8988T (cell line): ENCODE measurements at regions not wholly inside any gene's neighbourhood (a gene's known extent, or its start where the extent isn't known, plus 50 kb on each side); places are given as distances from the start of the nearest gene placed in this dataset.
"Not testable (repeated sequence)": the region's sequence is repeated elsewhere in the genome, so short reads cannot be mapped to it uniquely, and the experiment has no call there.

Experiments used
- DNase-seq: peaks from one replicate; pipeline ENCODE4 v3.0.0; 2011

- DNase-seq, result no peak
Measured at GRCh38 chr21:34219334-34220060, 144.3 kb upstream of the KCNE2 start.

DNA sequence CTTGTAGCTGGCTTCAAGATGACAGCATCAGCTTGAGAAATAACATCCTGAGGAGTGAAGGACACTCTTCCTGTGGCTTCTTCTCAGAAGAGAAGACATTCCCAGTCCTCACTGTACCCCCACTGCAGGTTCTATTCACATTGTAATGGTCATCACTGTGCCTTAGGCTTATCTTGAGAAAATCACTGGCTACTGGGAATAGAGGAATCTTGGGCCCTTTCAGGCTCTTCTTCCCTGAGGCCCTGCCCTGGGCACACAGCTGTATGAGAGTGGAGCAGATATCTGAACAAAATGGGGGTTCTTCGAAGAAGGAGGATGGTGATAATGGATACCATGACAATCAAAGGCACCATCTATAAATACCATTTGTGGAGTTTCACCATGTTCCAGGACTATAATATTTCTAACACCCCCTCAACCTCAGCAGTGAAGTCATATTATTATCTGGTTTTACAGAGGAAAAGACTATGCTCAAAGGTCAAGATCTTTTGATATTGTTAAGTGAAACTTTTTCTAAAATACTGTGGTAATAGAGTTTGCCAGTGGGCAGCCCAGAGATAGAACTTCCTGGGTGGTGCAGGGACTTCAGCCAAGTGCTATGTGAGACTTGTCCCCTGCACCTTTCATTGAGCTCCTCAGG is 143.1 kb upstream of the KCNE2 start:
- no peak for DNase-seq

DNA sequence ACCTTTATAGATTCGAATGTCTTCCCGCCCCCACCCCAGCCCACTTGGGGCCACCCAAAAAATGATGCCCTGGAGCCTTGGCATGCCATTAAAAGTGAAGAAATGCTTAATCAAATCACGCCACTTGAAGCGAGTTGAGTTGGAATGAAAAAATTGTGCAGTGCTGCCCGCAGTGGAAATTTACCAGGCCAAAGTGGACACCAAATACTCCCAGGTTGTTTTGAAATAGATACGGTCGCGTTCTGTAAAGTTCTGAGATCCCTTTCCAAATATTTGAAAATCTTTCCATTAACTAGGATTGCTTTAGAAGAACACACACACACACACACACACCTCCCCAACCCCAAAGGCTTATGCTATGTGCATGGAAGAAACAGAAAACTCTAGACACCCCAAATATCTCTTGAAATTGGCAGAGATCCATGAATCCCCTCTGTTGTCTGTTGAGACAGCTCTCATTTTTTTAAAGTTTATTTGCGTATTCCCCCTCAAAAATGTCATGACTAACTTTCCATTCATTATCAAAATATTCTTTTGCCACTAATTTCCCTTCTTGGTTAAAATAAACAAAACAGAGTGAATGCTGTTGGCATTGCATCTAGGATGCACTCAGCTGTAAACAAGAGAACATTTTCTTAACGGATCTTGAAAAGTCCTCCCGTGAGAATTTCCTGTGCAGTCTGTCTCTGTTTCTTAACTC is 142.3 kb upstream of the KCNE2 start:
- DNase-seq, result no peak

GRCh38 chr21:34222031-34222335 is 141.8 kb upstream of the KCNE2 start:
- no peak for DNase-seq

- no peak for DNase-seq
Measured at GRCh38 chr21:34223376-34223775, 140.4 kb upstream of the KCNE2 start.

DNA sequence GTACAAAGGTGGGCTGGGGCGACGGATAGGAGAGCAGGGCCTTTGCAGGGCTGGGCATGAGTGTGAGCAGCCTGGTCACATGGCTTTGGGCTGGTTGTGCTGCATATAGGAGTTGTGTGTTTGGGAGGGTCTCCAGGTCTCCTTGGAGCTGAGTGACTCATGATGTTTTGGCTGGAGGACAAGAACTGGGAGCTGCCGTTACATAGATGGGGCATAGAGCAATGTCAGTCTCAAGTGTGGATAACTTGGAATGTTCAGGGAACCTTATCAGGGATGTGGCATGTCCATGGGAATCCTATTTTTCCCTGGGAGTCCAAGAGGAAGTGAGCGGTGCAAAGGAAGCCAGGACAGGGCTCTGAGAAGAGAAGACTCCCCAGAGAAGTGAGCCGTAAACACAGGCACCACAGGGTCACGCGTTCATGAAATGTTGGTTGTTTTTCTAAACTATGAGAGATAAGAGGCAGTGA is 136.4 kb upstream of the KCNE2 start:
- no peak for DNase-seq

DNA sequence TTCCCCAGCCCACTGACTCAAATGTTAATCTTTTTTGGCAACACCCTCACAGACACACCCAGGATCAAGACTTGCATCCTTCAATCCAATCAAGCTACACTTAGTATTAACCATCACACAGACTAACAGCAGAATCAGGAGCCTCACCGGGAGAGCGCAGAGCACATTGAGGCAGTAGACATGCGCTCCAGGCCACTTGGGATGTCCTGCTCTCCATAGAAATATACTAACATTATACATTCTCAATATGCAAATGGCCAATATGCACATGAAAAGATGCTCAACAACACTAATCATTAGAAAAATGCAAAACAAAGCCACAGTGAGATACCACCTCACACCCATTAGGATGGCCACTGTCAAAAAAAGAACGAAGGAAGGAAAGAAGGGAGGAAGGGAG is 135.0 kb upstream of the KCNE2 start:
- DNase-seq, result no peak

- DNase-seq, result no peak
Measured at GRCh38 chr21:34229353-34229752, 134.5 kb upstream of the KCNE2 start.

- DNase-seq, result not testable (repeated sequence)
Measured at GRCh38 chr21:34233741-34234140, 130.1 kb upstream of the KCNE2 start.

DNA sequence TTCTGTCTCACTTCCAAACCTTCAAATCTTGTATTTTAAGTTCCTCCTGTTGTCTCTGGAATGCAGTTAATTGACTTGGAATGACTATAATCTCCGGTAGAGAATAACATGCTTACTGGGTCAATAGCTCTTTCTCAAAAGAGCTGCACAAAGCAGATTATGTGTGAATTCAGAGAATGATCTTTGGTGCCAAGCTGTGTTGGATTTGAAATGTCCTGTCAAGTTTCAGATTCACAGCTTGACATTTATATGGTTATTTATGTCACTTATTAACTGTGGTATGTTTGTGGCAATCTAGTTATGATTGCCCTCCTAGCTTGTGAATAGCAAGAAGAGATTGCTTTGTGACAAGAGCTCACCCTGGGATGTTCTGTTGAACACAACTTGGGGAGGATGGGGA is 128.3 kb upstream of the KCNE2 start:
- DNase-seq, result no peak

- no peak for DNase-seq
Measured at GRCh38 chr21:34242973-34243372, 120.8 kb upstream of the KCNE2 start.

- DNase-seq, result peak; percentile 20
Measured at GRCh38 chr21:34243562-34243961, 120.2 kb upstream of the KCNE2 start.

DNA sequence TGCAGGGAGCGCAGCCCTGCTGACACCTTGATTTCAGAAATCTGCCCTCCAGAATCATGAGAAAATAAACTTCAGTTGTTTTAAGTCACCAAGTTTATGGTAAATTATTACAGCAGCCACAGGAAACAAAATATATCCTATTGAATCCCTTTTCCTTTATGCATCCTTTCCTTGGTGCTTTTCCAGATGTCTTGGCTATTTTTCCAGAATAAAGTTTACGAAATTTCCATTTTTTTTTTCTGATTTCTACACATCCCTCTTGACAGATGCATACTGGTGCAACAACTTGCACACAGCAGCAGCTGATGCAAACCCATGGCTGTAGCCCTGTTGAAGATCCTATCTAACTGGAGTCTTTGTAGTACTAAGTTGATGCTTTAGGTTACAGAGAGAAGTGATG is 111.1 kb upstream of the KCNE2 start:
- no peak for DNase-seq

DNA sequence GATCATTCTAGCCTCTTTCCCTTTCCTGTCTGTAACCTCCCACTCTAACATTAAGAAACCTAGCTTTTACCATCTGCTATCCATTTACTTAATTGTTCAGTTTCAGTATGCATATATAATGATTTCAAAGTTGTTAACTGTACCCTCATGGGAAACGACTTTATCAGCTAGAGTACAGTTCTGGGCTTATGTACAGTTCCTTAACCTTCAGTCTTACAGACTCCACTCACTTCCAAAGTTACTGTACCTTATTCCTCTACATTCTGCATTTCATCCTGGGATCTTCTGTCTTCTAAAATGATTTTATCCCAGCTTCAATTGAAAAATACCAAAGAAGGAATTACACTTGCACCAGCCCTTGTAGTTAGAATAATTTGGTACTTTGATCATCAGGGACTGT is 108.7 kb upstream of the KCNE2 start:
- no peak for DNase-seq

DNA sequence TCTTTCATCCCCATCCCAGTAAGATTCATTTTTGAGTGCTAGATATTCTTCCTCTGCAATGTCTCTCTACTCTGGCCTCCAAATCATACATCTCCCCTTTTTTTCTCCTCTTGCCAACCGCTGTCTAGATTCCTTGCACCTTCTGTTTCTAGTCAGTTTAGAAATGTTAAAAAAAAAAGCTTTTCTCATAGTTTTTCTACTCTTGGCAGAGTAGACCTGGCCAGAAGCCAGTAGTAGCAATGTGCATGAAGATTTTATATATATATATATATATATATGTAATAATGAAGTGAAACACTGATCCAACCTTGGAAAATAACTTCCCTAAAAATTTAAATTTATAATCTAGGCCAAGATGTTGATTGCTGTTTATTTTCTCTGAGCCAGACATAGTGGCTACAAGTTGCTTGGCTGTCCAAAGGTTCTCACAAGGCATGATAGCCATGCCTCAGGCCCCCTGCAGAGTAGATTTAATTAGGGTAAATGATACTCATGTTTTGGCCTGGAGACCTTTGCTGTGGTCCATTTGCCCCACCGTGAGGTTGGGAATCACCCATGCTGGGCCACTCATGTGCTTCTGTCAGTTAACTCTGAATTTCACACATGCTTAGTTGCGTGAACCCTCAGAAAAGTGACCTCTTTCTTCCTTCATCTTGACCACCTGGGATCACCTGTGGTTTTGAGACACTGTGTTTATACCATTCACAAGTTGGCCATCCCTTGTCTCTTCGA is 103.4 kb upstream of the KCNE2 start:
- no peak for DNase-seq

- DNase-seq, result no peak
Measured at GRCh38 chr21:34261841-34262468, 101.9 kb upstream of the KCNE2 start.

DNA sequence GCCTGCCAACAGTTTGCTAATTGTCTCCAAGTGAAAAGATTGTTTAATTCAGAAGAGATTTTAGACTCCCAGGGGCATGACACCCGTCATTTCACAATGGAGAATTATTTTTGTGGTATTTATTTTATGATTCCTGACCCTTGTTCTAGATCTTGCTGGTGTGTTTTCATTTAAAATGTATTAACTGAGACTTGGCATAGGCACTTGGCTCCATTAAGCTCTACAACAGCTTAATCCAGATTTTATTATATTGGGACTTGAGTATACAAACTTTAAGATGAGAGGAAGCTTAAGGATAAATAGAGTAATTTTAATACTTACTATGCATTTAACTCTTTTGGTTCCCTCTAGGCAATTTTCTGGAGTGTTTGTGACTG is 101.3 kb upstream of the KCNE2 start:
- DNase-seq, result no peak

DNA sequence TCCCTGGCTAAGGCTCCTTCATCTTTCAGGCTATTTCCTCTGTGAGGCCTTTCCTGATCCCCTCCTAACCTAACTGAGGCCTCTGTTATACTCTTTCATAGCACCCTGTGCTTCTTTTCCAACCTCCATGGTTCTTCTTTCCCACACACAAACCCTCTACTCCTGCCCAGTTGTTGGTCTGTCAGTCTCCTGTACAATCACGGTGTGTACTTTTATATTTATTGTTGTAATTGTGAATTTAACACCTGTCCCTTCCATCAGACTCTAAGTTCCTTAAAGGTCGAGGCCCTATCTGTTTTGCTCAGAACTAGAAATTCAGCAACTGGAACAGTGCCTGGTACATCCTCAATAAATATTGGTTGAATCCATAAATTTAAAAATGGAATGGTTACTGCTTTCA is 100.2 kb upstream of the KCNE2 start:
- no peak for DNase-seq

GRCh38 chr21:34266351-34266750 is 97.5 kb upstream of the KCNE2 start:
- DNase-seq, result no peak

DNA sequence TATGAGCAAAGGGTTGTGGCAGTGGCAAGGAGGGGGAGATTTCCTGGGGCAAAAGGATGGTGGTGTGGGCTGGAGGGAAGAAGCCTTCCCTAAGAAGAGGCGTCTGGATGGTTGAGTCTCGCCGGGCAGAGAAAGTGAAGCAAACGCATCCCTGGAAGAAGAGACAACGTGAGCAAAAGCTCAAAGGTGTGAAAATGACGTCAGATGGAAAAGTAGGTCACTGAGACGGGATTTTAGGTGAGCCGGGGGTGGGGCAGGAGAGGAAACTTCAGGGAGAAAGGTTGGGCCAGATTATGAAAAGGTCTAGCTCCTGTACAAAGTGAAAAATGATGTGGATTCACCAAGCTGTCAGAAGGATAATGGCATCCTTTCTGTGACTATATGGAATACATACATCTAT is 95.3 kb upstream of the KCNE2 start:
- no peak for DNase-seq

GRCh38 chr21:34270411-34270810 is 93.4 kb upstream of the KCNE2 start:
- DNase-seq, result no peak

DNA sequence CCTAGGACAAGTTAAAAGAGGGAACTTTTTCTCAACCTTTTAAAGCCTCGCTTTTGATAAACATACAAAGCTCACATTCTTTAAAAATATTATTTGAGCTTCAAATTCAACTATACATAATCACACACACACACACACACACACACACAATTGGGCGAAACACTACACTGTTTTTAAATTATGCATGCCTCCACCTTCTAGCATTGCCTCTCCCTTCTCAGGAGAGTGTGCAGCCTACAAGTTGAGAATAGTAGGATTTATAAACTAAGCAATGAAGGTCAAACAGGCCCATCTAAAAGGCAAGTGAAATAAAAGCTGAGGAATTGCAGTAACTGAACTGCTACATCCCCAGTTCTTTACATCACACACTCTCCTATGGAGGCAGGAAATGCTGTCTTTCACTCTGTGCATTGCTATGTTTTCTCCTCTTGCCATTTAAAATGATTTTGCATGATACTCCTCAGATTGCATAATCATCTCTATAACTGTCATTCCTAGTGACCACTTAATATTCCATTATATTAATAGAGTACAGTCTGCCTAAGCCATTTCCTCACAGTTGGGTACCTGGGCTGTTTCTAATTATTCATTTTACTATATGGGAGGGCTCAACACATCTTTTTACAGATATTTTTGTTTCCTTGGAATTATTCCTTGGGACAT is 92.5 kb upstream of the KCNE2 start:
- no peak for DNase-seq

DNA sequence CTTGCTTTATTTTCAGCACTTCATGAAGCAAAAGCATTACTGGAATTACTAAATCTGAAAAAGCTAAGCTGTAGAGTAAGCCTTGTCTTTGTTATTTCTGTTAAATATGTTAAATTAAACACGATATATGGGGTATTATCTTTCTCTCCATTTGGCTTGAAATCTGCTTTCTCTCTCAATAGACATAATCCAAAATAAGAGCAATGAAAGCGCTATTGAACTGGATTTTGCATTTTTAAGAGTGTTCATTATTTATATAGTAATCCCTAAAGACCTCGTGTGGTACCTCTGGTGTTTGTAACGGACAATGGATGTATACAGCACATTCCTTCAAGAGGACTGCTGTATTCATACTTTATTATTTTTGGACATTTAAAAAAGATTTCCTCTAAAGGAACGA is 91.5 kb upstream of the KCNE2 start:
- no peak for DNase-seq
